BE2C (cell line): ENCODE measurements at regions not wholly inside any gene's neighbourhood (a gene's known extent, or its start where the extent isn't known, plus 50 kb on each side); places are given as distances from the start of the nearest gene placed in this dataset.

Source experiments
- DNase-seq: peaks from one replicate; pipeline ENCODE4 v3.0.0-alpha.2; 2020
- H3K27me3 ChIP-seq: fragments of 250-450 bp; sonication (Bioruptor Pico); 2 replicates; pipeline ENCODE4 v1.5.1; 2020; ENCODE audit warnings: mild to moderate bottlenecking
- H3K36me3 ChIP-seq: fragments of 250-450 bp; sonication (Bioruptor Pico); 2 replicates; pipeline ENCODE4 v1.5.1; 2020; ENCODE audit warnings: mild to moderate bottlenecking
- H3K4me1 ChIP-seq: fragments of 250-450 bp; sonication (Bioruptor Pico); 2 replicates; pipeline ENCODE4 v1.5.1; 2020
- H3K4me3 ChIP-seq: 2 replicates; pipeline ENCODE4 v1.5.1; 2011; ENCODE audit warnings: low read depth, low read length
- H3K9me3 ChIP-seq: fragments of 250-450 bp; sonication (Bioruptor Pico); 2 replicates; pipeline ENCODE4 v1.5.1; 2020
- CTCF ChIP-seq: IDR thresholded peaks from 2 replicates; pipeline ENCODE4 v1.5.1; 2012; ENCODE audit warnings: mild to moderate bottlenecking, low read depth, low read length

DNA sequence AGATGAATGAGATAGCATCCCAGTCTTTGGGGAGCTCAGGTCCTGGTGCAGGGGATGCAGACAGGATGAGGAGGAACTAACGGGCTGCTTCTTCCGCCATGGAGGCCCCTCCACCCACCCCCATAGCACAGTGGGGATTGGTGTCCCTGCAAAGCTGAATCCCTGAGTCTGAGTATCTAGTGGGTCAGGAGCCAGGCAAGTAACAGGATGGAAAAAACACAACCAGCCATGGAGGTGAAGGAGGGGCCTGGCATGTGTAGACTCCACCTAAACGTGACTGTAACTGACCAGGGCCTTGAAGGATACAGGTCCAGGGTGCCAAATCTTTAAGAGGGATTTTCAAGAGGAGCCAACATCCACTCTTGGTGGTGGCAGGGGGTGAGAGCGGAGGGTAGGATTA lies 327.8 kb upstream of the MSX2 start:
- no peaks in the 10 kb centered on the region for H3K27me3 ChIP-seq
- no peaks in the 10 kb centered on the region for H3K9me3 ChIP-seq
- H3K36me3 ChIP-seq, result no peaks in the 10 kb centered on the region
- H3K4me1 ChIP-seq, result peaks cover 15% of the 10 kb centered on the region
- no peak for DNase-seq
- no peak overlapping the region for H3K4me3 ChIP-seq
- TF ChIP-seq CTCF, result no peak

DNA sequence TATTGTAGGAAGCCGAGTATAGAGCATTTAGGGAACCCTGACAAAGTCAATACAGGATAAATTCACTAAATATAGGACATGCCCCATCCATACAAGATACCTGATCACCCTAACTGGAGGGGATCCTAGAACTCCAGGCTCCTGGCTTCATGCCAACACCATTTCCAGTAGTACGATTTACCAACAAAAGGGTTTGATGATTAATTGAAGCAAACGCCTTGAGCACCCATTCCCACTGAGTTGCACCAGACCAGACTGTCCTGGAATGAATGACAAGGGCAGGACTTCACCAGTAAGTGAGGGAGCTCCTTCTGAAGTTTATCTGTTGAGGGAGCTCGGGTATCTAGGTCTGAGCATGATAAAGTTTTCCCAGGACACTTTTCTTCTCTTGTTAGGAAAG lies 327.2 kb upstream of the MSX2 start:
- TF ChIP-seq CTCF, result no peak
- H3K27me3 ChIP-seq, result no peaks in the 10 kb centered on the region

GRCh38 chr5:174398171-174398570 lies 326.2 kb upstream of the MSX2 start:
- Histone ChIP-seq H3K9me3 (no peaks in the 10 kb centered on the region), H3K27me3 (no peaks in the 10 kb centered on the region), H3K4me3 (no peak overlapping the region), H3K36me3 (no peaks in the 10 kb centered on the region), H3K4me1 (peaks cover 11% of the 10 kb centered on the region)
- no peak for DNase-seq
- no peak for TF ChIP-seq CTCF

More for the DNA sequence above, 327.2 kb upstream of the MSX2 start:
- H3K4me1 ChIP-seq, result peaks cover 15% of the 10 kb centered on the region
- H3K4me3 ChIP-seq, result no peak overlapping the region
- no peaks in the 10 kb centered on the region for H3K9me3 ChIP-seq
- no peak for DNase-seq
- no peaks in the 10 kb centered on the region for H3K36me3 ChIP-seq

DNA sequence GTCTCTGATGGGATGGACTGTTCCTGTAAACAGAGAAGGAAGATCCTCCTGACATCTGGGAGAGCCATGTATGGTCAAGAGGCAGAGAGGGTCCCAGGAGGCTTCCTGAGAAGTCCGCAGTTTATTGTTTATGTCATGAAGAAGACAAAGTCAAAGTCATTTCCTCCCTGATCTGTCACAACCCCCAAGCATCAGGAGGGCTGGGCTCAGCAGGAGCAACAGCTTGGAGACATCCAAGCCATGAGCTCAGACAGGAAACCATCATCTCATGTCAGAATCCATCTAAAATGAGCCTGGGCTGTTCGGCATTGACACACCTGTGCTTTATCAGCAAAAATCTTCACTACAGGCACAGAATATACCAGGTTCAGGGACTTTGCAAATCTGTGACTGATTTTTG lies 325.0 kb upstream of the MSX2 start:
- H3K9me3 ChIP-seq, result no peaks in the 10 kb centered on the region
- H3K27me3 ChIP-seq, result no peaks in the 10 kb centered on the region
- peaks cover 8% of the 10 kb centered on the region for H3K4me1 ChIP-seq
- H3K36me3 ChIP-seq, result no peaks in the 10 kb centered on the region
- DNase-seq, result no peak
- H3K4me3 ChIP-seq, result no peak overlapping the region
- TF ChIP-seq CTCF, result no peak

DNA sequence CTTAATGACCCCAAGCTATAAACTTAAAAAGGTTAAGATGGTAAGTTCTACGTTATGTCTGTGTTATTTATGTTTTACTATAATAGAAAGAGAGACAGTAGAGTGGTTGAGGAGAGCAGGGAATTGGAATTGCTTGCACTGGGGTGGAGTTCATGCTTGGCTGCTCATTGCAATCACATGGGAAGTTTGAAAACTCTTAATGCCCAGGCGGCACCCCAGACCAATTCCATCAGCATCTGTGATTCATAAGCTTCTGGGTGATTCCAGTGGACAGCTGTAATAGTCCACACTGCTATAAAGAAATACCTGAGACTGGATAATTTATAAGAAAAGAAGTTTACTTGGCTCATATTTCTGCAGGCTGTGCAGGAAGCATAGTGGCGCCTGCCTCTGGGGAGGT lies 323.9 kb upstream of the MSX2 start:
- H3K27me3 ChIP-seq, result no peaks in the 10 kb centered on the region
- no peak for TF ChIP-seq CTCF
- H3K4me3 ChIP-seq, result no peak overlapping the region
- no peaks in the 10 kb centered on the region for H3K9me3 ChIP-seq
- DNase-seq, result no peak
- H3K4me1 ChIP-seq, result peaks cover 5% of the 10 kb centered on the region; the same call in 1 of the 2 replicates
- no peaks in the 10 kb centered on the region for H3K36me3 ChIP-seq

GRCh38 chr5:174401793-174402192 lies 322.6 kb upstream of the MSX2 start:
- no peak for DNase-seq
- Histone ChIP-seq H3K4me1 (peaks cover 5% of the 10 kb centered on the region; the same call in 1 of the 2 replicates), H3K27me3 (no peaks in the 10 kb centered on the region), H3K9me3 (no peaks in the 10 kb centered on the region), H3K36me3 (no peaks in the 10 kb centered on the region), H3K4me3 (no peak overlapping the region)
- no peak for TF ChIP-seq CTCF
